ENCODE measurements at regions not wholly inside any gene's neighbourhood (a gene's known extent, or its start where the extent isn't known, plus 50 kb on each side); places are given as distances from the start of the nearest gene placed in this dataset.
A peak's percentile ranks its signal among the peaks of the same experiment; 100 is the strongest.

DNA sequence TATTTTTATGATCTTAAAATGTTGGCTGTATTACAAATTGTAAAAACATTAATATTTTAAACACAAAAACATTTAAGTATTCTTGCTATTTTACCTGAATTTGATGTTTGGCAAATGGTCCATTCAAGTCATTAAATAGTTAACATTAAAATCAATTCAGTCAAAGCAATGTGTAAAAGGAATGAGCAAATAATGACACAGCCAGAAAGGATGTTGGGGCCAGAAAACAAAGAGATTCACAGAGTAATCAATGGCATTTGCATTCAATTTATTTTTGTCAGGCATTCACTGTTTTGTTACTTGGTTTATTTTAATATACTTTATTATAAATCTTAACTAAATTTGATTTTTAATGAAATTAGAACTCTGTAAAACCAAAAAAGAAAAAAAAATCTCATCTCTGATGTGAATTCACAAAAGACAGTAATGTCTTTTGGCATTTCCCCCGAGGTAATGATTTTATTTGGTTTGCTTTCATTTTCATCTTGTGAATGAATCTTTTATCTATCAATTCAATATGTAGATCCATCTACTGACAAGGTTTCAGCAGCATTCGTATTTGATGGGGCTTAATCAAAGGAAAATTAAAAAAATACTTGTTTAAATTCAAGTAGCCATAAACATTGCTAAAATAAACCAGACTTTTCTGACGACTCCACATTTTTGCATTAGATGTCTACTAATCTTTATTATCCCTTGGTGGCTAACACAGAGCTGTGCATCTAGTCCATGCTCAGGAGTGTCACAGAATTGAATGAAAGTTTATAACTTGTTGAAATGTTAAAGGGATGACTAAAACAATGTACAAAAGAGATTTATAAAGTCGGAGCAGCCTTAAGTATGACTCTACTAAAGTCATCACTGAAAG is 866.7 kb upstream of the GJE1 start:
- in situ Hi-C loops (cut with HindIII; ENCODE audit: low pct_ligation_motif_present, low pct_unique_long_range_greater_than_20kb, low sequenced_read_pairs) = no loop called here
- DNase-seq = no peak

DNA sequence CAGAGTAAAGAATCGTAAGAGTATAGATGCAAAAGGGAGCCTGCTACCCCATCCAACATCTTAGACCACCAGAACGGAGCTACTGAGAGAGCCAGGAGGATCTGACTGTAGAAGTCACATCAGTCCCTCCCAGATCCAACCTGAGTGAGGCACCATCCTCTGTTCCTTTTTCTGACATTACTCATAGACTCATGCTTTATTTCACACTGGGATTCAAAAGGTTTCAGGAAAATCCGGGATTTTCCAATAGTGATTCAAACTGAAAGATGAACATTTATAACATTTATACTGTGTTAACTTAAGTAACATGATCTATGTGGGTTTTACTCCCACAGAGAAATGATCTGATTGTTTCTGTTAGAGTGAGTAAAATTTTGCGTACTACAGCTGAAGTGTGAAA is 868.6 kb upstream of the GJE1 start:
- DNase-seq = no peak
- in situ Hi-C loops (cut with HindIII; ENCODE audit: low pct_ligation_motif_present, low pct_unique_long_range_greater_than_20kb, low sequenced_read_pairs) = no loop called here

DNA sequence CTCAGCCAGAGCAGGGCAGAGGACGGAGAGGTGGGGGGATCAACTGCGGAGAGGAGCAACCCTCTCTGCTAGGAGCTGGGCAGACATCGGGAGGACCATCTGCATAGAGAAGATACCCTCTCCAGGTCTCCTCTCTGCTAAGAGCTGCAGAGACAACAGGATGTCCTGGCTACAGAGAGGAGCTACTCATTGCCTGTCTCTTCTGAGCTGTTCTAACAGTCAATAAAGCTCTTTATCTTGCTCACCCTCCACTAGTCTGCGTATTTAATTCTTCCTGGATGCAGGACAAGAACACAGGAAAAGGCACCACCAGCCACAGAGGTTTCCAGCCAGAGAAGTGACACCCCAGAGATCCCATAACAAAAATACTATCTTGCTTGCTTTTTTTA is 871.1 kb upstream of the GJE1 start:
- DNase-seq = no peak
- in situ Hi-C loops (cut with HindIII; ENCODE audit: low pct_ligation_motif_present, low pct_unique_long_range_greater_than_20kb, low sequenced_read_pairs) = no loop called here

DNA sequence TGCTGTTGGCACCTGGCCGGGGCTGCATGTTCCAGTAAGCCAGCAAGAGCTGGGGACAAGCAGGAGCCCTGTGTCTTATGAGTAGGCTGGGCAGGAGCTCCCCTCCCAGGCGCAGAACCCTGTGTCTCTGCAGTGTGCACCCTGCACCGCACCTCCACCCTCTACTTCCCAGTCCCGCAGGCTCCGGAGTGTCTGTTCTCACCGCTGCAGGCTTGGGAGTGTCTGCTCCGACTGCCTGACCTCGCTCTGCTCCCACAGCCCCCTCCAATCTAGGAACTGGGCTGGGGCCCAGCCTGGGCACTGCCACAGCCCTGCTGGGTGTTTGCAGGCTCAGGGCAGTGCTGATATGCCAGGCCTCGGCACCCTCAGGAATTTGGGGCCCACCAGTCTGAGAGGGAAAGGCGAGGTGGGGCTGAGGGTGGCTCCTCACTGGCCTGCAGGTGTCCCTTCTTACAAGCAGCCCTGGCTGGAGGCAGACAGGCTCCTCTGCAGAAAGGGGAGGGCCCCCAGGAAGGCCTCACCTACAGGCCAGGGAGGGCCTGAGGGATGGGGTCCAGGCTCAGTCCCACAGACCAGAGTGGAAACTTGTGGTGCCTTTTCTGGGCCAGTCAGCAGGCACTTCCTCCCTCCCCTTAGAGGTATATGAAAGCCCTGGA is 871.6 kb upstream of the GJE1 start:
- in situ Hi-C loops (cut with HindIII; ENCODE audit: low pct_ligation_motif_present, low pct_unique_long_range_greater_than_20kb, low sequenced_read_pairs) = no loop called here
- no peak for DNase-seq

DNA sequence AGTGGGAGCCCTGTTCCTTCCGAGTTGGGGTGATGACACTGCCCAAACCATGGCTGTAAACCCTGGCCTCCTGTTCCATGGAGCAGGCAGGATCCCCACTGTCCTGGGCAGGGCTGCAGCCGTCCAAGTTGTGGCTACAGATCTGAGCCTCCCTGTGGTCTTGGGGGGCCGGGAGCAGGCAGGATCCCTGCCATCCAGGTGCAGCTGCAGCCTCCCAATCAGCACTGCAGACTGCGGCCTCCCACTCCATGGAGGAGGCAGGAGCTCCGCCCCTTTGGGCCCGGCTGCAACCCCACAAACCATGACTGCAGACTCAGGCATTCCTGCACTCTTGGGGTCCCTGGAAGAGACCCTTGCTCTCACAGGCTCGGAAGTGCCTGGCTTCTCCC is 872.1 kb upstream of the GJE1 start:
- in situ Hi-C loops (cut with HindIII; ENCODE audit: low pct_ligation_motif_present, low pct_unique_long_range_greater_than_20kb, low sequenced_read_pairs) = no loop called here
- DNase-seq = no peak

DNA sequence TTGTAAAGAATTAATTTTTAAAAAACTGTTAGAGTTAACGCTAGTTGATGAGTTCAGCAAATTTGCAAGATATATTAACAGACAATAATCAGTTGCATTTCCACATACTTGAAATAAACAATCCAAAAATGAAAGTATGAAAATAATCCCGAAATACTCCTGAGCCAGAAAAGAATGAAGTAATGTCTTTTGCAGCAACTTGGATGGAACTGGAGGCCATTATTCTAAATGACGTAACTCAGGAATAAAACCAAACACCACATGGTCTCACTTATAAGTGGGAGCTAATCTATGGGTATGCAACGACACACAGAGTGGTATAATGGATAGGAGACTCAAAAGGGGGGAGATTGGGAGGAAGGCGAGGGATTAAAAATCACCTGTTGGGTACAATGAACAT is 872.9 kb upstream of the GJE1 start:
- in situ Hi-C loops (cut with HindIII; ENCODE audit: low pct_ligation_motif_present, low pct_unique_long_range_greater_than_20kb, low sequenced_read_pairs) = no loop called here
- no peak for DNase-seq

DNA sequence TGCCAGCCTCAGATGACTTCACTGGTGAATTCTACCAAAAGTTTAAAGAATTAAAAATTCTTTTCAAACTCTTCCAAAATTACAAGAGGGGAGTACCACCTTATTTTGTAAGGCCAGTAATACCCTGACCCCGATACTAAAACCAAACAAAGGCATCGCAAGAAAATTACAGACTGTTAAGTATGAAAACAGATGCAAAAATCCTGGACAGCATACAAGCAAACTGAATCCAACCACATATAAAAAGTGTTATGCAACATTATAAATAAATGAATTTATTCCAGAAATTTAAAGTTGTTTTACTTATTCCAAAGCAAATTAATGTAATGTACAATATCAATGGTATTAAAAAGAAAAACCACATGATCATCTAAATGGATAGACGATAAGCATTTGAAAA is 873.6 kb upstream of the GJE1 start:
- DNase-seq = no peak

DNA sequence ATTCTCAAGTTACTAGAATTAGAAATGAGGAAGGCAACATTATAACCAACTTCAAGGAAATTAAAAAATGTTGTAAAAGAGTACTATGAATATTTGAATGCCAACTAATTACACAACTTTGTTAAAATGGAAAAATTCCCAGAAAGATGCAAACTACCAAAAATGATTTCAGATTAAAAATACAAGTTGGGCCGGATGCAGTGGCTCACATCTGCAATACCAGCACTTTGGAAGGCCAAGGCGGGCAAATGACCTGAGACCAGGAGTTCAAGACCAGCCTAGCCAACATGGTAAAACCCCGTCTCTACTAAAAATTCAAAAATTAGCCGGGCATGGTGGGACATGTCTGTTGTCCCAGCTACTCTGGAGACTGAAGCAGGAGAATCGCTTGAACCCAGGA is 874.2 kb upstream of the GJE1 start:
- in situ Hi-C loops (cut with HindIII; ENCODE audit: low pct_ligation_motif_present, low pct_unique_long_range_greater_than_20kb, low sequenced_read_pairs) = no loop called here
- no peak for DNase-seq

More for the DNA sequence above, 873.6 kb upstream of the GJE1 start:
- in situ Hi-C loops (cut with HindIII; ENCODE audit: low pct_ligation_motif_present, low pct_unique_long_range_greater_than_20kb, low sequenced_read_pairs) = no loop called here

DNA sequence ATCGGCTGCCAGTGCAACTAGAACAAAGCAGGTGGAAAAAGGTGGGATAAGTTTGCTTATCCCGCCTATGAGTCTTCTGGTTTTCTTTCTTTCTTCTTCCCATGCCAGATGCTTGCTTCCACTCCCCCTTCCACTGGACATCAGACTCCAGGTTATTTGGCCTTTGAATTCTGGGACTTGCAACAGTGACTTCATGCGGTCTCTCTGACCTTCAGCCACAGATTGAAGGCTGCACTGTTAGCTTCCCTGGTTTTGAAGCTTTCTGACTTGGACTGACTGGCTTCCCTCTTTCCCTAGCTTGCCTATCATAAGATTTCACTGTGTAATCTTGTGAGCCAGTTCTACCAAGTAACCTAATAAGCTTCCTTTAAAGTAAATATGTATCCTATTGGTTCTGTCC is 878.4 kb upstream of the GJE1 start:
- in situ Hi-C loops (cut with HindIII; ENCODE audit: low pct_ligation_motif_present, low pct_unique_long_range_greater_than_20kb, low sequenced_read_pairs) = no loop called here
- no peak for DNase-seq

DNA sequence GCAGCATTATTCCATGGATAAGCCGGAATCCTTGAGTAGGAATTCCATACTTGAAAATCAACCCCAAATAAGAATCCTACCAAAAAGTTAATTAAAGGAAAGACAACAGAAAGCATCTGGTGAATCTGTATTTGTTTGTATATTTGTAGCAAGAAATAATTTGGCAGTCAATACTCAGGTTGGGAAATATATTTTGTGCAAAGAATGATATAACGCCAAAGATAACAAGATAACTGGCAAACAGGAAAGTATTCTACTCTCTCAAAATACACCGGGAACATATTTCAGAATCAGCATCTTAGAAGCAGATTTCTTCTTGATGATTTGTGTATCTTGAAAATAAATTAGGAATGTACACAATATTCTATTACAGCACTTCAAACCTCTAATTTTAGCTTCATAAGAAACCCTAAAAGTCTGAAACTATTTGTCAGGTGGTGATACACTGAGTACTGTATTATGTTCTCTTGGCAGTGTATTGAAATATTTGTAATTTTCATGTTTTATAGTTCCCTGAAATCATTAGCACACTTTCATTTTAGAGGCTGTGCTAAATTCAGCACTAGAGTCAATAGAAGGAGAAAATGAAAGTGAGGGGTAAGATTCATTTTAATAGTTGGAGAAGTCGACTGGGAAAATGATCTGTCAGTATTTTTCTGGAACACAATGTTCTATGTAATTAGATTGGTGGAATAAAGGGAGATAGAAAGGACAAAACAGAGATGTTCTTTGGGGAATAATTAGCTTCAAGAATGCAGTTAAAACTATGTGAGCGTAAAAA is 879.7 kb upstream of the GJE1 start:
- DNase-seq = peak; percentile 1
- in situ Hi-C loops (cut with HindIII; ENCODE audit: low pct_ligation_motif_present, low pct_unique_long_range_greater_than_20kb, low sequenced_read_pairs) = no loop called here

DNA sequence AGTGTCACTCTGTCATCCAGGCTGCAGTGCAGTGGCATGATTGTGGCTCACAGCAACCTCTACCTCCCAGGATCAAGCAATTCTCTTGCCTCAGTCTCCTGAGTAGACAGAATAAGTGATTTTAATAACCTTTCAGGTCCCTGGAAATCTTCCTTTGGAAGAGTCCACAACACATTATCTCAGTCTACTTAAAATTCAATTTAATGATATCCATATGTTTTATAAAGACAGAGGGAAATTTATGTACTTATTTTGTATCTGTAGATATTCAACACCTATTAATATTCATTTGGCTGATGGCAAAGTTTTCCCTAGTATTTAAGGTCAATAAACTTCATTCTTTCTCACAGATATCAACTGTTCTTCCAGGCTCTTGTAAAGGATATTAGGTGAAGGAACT is 881.4 kb upstream of the GJE1 start:
- no peak for DNase-seq
- in situ Hi-C loops (cut with HindIII; ENCODE audit: low pct_ligation_motif_present, low pct_unique_long_range_greater_than_20kb, low sequenced_read_pairs) = no loop called here

DNA sequence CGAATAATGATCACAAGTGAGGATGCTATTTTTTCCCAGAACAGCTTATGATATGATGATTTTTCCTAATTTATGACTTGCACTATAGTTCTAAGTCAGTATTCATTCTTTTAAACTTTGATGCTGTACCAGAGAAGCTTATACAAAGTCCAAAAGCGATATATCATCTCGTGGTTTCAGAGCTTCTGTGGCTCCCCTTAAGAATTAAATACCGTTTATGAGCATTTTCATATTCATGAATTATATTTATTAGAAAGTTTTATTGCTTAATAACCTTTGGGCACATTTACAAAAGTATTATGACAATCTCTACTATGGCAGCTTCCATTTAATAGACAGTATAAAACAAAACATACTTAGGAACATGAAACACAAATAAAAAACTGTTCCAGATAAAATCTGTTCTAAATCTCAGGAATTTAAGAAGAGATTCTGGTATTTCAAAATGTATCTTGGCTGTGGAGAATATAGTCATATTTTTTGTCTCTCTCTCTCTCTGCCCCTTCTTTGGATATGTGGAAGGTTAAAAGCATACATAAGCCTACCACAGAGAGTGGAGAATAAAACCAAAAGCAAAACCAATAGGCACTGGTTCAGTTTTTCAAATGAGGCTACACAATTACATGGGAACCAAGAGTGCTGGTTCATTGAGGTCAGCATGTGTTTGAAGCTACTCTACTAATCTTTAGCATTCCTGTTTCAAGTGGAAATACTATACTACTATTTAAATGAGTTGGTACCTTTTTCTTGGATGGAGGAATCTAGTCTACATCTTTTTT is 884.5 kb upstream of the GJE1 start:
- in situ Hi-C loops (cut with HindIII; ENCODE audit: low pct_ligation_motif_present, low pct_unique_long_range_greater_than_20kb, low sequenced_read_pairs) = no loop called here
- no peak for DNase-seq

DNA sequence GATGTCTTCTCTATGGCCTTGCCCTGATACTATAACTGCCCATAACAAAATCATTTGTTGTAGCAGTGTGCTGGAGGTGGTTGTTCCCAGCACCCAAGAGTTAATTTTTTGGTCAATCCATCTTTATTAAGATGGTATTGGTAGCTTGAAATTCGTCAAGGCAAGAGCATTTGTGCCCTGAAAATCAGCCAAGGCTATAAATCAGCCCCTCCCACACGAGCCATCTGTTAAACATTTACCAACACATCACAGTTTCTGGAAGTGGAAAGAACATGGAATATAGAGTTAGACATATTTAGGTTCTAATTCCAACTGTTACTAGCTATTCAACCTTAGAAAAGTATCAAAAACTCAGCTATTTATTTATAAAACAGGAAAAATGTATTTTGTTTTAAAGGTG is 888.4 kb upstream of the GJE1 start:
- in situ Hi-C loops (cut with HindIII; ENCODE audit: low pct_ligation_motif_present, low pct_unique_long_range_greater_than_20kb, low sequenced_read_pairs) = no loop called here
- DNase-seq = no peak

DNA sequence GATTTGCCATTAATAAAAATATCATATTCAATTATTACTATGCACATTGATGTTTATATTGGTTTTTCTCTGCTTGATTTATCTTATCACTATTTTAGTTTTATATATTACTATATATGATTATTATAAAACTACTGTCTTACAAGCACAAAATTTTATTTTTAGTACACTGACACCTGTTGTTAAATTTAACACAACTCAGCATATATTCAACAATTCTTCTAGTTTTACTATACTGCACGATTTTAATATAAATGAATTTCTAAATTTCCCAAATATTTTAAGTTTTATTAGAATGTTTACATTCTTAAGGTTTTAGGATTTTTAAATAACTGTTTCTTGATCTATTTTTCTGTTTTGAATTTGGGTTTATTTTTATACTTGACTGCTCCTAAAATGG is 889.8 kb upstream of the GJE1 start:
- in situ Hi-C loops (cut with HindIII; ENCODE audit: low pct_ligation_motif_present, low pct_unique_long_range_greater_than_20kb, low sequenced_read_pairs) = no loop called here
- no peak for DNase-seq

DNA sequence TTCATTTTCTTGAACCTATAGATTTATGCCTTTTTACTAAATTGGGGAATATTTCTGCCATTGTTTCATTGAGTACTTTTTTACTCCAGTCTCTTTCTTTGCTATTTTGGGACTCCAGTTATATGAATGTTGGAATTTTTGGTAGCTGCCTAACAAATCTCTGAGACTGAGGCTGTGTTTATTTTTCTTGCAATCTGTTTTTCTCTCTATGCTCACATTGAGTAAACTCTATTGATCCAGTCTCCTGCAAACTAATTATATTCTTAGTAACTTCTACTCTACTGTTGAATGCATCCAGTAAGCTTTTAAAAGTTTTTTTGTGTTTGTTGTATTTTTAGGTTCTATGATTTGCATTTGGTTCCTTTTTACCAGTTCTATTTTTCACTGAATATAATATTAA is 903.4 kb upstream of the GJE1 start:
- in situ Hi-C loops (cut with HindIII; ENCODE audit: low pct_ligation_motif_present, low pct_unique_long_range_greater_than_20kb, low sequenced_read_pairs) = no loop called here
- DNase-seq = no peak

DNA sequence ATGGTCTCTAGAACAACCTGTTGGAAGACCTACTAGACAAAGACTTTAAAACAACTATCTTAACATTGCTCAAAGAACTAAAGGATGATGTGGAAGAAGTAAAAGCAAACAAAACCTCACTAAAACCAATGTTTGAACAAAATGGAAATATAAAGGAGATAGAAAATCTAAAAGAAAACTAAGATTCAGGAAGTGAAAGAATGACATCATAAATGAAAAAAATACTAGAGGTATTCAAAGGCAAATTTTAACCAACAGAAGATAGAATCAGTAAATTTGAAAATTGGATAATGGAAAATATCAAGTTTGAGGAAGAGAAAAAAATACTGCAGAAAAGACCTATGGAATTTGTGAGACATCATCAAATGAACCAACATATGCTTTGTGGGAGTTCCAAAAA is 914.1 kb upstream of the GJE1 start:
- DNase-seq = no peak
- in situ Hi-C loops (cut with HindIII; ENCODE audit: low pct_ligation_motif_present, low pct_unique_long_range_greater_than_20kb, low sequenced_read_pairs) = no loop called here

DNA sequence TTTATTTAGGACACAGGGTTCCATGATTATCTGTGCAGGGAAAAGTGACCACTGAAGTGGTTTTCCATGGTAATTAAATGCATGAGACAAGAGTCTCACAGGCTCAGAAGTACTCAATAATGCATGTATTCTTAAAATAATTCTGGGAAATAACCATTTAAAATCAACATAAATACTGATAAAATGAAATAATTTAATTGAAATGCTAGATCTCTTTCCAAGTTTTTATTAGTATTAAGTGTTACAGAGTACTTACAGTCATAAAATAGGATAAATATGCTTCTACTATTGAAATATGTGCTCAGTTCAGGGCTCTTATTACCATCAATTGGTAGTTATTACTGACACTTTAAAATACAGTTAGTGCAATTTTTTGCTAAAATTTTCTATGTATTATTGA is 916.0 kb upstream of the GJE1 start:
- in situ Hi-C loops (cut with HindIII; ENCODE audit: low pct_ligation_motif_present, low pct_unique_long_range_greater_than_20kb, low sequenced_read_pairs) = no loop called here
- DNase-seq = no peak

DNA sequence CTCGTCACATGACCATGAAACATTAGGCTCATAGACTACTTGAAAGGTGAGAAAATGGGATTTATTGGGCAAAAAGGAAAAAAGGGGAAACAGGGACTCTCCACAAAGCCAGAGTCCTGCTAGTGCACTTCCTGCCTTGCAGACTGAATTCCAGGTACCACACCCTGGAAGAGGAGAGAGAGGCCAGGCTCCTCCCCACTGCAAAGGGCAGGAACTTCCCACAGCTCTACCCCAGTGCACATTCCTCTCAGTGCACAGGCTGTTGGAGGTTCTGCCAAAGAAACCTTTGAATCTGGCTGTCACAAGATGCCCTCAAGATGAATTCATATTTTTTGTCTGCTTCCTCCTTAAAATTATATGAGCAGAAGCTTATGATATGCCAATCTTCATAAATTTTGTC is 920.4 kb upstream of the GJE1 start:
- in situ Hi-C loops (cut with HindIII; ENCODE audit: low pct_ligation_motif_present, low pct_unique_long_range_greater_than_20kb, low sequenced_read_pairs) = no loop called here
- no peak for DNase-seq

DNA sequence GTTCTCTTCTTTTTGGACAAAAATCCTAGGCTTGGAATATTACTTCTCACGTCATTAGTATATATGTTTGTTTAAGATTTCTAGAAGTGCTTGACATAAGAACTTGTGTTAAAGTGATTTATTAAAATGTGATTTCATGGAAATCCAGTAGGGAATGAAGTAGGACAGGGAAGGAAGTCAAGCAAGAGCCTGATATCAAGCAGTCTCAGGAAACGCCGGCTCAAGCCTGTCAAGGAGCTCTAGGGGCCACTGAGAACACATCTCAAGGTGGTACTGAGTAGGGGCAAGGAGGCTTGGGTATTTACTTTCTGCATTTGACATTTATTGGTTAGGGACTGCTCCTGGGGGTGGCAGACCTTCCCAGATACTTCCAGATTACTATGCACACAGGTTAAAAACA is 920.9 kb upstream of the GJE1 start:
- no peak for DNase-seq
- in situ Hi-C loops (cut with HindIII; ENCODE audit: low pct_ligation_motif_present, low pct_unique_long_range_greater_than_20kb, low sequenced_read_pairs) = no loop called here

Data from ACHN (cell line).